ENCODE measurements at regions not wholly inside any gene's neighbourhood (a gene's known extent, or its start where the extent isn't known, plus 50 kb on each side); places are given as distances from the start of the nearest gene placed in this dataset.

GRCh38 chr15:70432924-70433495 is 330.3 kb downstream of the UACA start:
- Histone ChIP-seq H3K27me3 (ENCODE audit: control insufficient read depth, insufficient read depth, low read length) (no peaks in the 10 kb centered on the region), H3K4me3 (ENCODE audit: low read depth, low read length) (no peak overlapping the region), H3K27ac (ENCODE audit: low read depth, low read length) (no peak overlapping the region), H3K9ac (ENCODE audit: low read length) (no peak overlapping the region), H3K4me1 (ENCODE audit: control insufficient read depth, insufficient read depth, low read length) (peaks cover 21% of the 10 kb centered on the region), H3K9me3 (ENCODE audit: control insufficient read depth, insufficient read depth, low read depth, low read length) (peaks cover 18% of the 10 kb centered on the region; the same call in 1 of the 2 replicates), H3K36me3 (ENCODE audit: control insufficient read depth, insufficient read depth, low read length) (no peaks in the 10 kb centered on the region)

- Histone ChIP-seq H3K4me3 (ENCODE audit: low read depth, low read length) (no peak overlapping the region), H3K27ac (ENCODE audit: low read depth, low read length) (no peak overlapping the region), H3K27me3 (ENCODE audit: control insufficient read depth, insufficient read depth, low read length) (no peaks in the 10 kb centered on the region), H3K4me1 (ENCODE audit: control insufficient read depth, insufficient read depth, low read length) (peaks cover 23% of the 10 kb centered on the region), H3K9me3 (ENCODE audit: control insufficient read depth, insufficient read depth, low read depth, low read length) (peaks cover 19% of the 10 kb centered on the region; the same call in 1 of the 2 replicates), H3K9ac (ENCODE audit: low read length) (no peak overlapping the region), H3K36me3 (ENCODE audit: control insufficient read depth, insufficient read depth, low read length) (no peaks in the 10 kb centered on the region)
Observed at GRCh38 chr15:70431854-70432253, 331.5 kb downstream of the UACA start.

GRCh38 chr15:70430069-70430468 is 332.4 kb upstream of the TLE3 start:
- no peak overlapping the region for H3K4me3 ChIP-seq (ENCODE audit: low read depth, low read length)
- no peaks in the 10 kb centered on the region for H3K27me3 ChIP-seq (ENCODE audit: control insufficient read depth, insufficient read depth, low read length)
- H3K36me3 ChIP-seq (ENCODE audit: control insufficient read depth, insufficient read depth, low read length) = no peaks in the 10 kb centered on the region
- H3K9me3 ChIP-seq (ENCODE audit: control insufficient read depth, insufficient read depth, low read depth, low read length) = peaks cover 19% of the 10 kb centered on the region; the same call in 1 of the 2 replicates
- H3K9ac ChIP-seq (ENCODE audit: low read length) = no peak overlapping the region
- H3K4me1 ChIP-seq (ENCODE audit: control insufficient read depth, insufficient read depth, low read length) = peaks cover 19% of the 10 kb centered on the region
- H3K27ac ChIP-seq (ENCODE audit: low read depth, low read length) = no peak overlapping the region

DNA sequence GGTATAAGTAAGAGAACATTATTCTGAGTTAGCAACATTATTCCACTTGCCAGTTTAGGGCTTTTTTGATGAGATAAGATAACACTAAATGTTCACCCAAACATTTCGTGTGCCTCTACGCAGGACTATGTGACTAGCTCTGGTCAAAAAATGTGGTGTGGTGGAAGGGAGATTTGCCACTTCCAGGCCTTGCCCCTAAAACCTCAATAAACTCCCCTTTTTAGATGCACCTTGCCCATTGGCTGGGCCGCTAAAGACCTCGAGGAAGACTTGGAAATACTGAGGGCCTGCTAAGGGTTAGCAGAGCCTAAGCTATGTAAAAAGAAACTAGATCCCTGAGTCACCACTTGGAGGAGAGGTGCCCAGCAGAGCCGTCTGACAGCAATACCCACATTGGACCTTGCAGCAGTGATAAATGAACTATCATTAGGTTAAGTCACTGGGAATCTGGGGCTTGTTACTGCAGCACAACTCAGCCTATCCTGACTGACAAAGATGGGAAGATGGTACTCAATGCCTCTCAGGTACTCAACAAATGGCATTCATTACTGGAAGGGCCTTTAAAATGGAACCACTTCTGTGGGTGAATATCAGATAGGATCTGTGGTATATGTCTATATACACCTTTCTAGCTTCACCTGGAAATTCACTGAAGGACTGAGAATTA is 331.5 kb upstream of the TLE3 start:
- no peak overlapping the region for H3K4me3 ChIP-seq (ENCODE audit: low read depth, low read length)
- H3K9ac ChIP-seq (ENCODE audit: low read length) = no peak overlapping the region
- H3K27me3 ChIP-seq (ENCODE audit: control insufficient read depth, insufficient read depth, low read length) = no peaks in the 10 kb centered on the region
- no peaks in the 10 kb centered on the region for H3K36me3 ChIP-seq (ENCODE audit: control insufficient read depth, insufficient read depth, low read length)
- no peak overlapping the region for H3K27ac ChIP-seq (ENCODE audit: low read depth, low read length)
- H3K9me3 ChIP-seq (ENCODE audit: control insufficient read depth, insufficient read depth, low read depth, low read length) = peaks cover 19% of the 10 kb centered on the region; the same call in 1 of the 2 replicates
- peaks cover 10% of the 10 kb centered on the region for H3K4me1 ChIP-seq (ENCODE audit: control insufficient read depth, insufficient read depth, low read length)

DNA sequence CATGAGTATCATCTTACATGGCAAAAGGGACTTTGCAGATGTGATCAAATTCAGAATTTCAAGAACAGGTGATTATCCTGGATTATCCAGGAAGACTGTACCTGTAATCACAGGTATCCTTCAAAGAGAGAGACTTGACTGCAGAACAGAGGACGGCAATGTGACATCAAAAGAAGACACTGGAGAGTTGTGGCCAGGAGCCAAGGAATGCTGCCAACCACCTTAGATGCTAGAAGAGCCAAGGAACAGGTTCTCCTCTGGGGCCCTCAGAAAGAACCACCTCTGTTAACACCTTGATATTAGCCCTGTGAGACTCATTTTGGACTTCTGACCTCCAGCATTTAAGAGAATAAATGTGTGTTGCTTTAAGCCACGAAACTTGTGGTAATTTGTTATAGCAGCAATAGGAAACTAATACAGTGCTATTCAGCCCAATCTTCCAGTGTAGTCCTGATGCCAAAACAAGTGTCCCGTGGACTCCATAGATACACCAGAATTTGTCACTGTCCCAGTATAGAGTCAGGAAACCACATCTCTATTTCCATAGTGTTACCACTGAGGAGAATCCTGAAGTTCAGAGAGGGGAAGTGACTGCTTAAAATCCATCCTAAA is 330.6 kb upstream of the TLE3 start:
- no peak overlapping the region for H3K27ac ChIP-seq (ENCODE audit: low read depth, low read length)
- no peaks in the 10 kb centered on the region for H3K36me3 ChIP-seq (ENCODE audit: control insufficient read depth, insufficient read depth, low read length)
- no peaks in the 10 kb centered on the region for H3K27me3 ChIP-seq (ENCODE audit: control insufficient read depth, insufficient read depth, low read length)
- H3K9ac ChIP-seq (ENCODE audit: low read length) = no peak overlapping the region
- peaks cover 7% of the 10 kb centered on the region for H3K4me1 ChIP-seq (ENCODE audit: control insufficient read depth, insufficient read depth, low read length)
- peaks cover 19% of the 10 kb centered on the region; the same call in 1 of the 2 replicates for H3K9me3 ChIP-seq (ENCODE audit: control insufficient read depth, insufficient read depth, low read depth, low read length)
- no peak overlapping the region for H3K4me3 ChIP-seq (ENCODE audit: low read depth, low read length)

GRCh38 chr15:70427167-70428120 is 329.7 kb upstream of the TLE3 start:
- Histone ChIP-seq H3K9me3 (ENCODE audit: control insufficient read depth, insufficient read depth, low read depth, low read length) (peaks cover 19% of the 10 kb centered on the region; the same call in 1 of the 2 replicates), H3K4me1 (ENCODE audit: control insufficient read depth, insufficient read depth, low read length) (peaks cover 7% of the 10 kb centered on the region), H3K27me3 (ENCODE audit: control insufficient read depth, insufficient read depth, low read length) (no peaks in the 10 kb centered on the region), H3K9ac (ENCODE audit: low read length) (no peak overlapping the region), H3K27ac (ENCODE audit: low read depth, low read length) (no peak overlapping the region), H3K4me3 (ENCODE audit: low read depth, low read length) (no peak overlapping the region), H3K36me3 (ENCODE audit: control insufficient read depth, insufficient read depth, low read length) (no peaks in the 10 kb centered on the region)

- H3K27ac ChIP-seq (ENCODE audit: low read depth, low read length) = no peak overlapping the region
- no peak overlapping the region for H3K9ac ChIP-seq (ENCODE audit: low read length)
- no peaks in the 10 kb centered on the region for H3K36me3 ChIP-seq (ENCODE audit: control insufficient read depth, insufficient read depth, low read length)
- no peak overlapping the region for H3K4me3 ChIP-seq (ENCODE audit: low read depth, low read length)
- H3K4me1 ChIP-seq (ENCODE audit: control insufficient read depth, insufficient read depth, low read length) = peaks cover 7% of the 10 kb centered on the region
- no peaks in the 10 kb centered on the region for H3K27me3 ChIP-seq (ENCODE audit: control insufficient read depth, insufficient read depth, low read length)
- H3K9me3 ChIP-seq (ENCODE audit: control insufficient read depth, insufficient read depth, low read depth, low read length) = peaks cover 19% of the 10 kb centered on the region; the same call in 1 of the 2 replicates
Observed at GRCh38 chr15:70426096-70426821, 328.5 kb upstream of the TLE3 start.

DNA sequence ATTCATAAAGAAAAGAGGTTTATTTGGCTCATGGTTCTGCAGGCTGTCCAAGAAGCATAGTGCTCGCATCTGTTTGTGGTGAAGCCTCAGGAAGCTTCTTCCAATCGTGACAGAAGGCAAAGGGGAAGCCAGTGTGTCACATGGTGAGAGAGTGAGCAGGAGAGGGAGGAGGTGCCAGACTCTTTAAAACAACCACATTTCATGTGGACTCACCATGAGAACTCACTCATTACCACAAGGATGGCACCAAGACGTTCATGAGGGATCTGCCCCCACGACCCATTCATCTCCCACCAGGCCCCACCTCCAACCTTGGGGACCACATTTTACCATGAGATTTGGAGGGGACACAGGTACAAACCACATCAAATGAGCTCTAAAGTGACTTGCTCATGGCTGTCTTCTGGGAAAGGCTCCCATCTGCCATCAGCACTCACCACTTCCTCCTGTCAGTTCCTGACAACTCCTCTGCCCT is 327.3 kb upstream of the TLE3 start:
- Histone ChIP-seq H3K9ac (ENCODE audit: low read length) (no peak overlapping the region), H3K9me3 (ENCODE audit: control insufficient read depth, insufficient read depth, low read depth, low read length) (peaks cover 19% of the 10 kb centered on the region; the same call in 1 of the 2 replicates), H3K36me3 (ENCODE audit: control insufficient read depth, insufficient read depth, low read length) (no peaks in the 10 kb centered on the region), H3K27ac (ENCODE audit: low read depth, low read length) (no peak overlapping the region), H3K27me3 (ENCODE audit: control insufficient read depth, insufficient read depth, low read length) (no peaks in the 10 kb centered on the region), H3K4me3 (ENCODE audit: low read depth, low read length) (no peak overlapping the region), H3K4me1 (ENCODE audit: control insufficient read depth, insufficient read depth, low read length) (peaks cover 12% of the 10 kb centered on the region)

DNA sequence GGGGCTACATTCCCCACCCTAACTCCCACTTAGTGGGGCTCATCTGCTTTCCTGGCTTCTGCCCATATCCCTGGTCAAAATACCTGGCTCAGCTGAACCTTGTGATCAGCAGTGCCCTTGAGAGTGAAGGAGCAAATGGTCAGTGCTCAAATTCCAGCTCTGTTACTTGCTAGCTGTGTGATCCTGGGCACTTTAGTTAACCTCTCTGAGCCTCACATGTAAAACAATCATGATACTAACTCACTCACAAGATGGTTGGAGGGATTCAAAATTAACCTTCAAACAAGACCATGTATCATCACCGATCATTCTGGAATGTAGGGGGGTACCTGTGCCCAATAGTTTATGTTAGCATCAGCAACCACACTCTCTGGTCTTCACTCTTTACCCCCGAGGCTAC is 325.6 kb upstream of the TLE3 start:
- Histone ChIP-seq H3K4me1 (ENCODE audit: control insufficient read depth, insufficient read depth, low read length) (peaks cover 12% of the 10 kb centered on the region), H3K36me3 (ENCODE audit: control insufficient read depth, insufficient read depth, low read length) (no peaks in the 10 kb centered on the region), H3K4me3 (ENCODE audit: low read depth, low read length) (no peak overlapping the region), H3K27ac (ENCODE audit: low read depth, low read length) (no peak overlapping the region), H3K9ac (ENCODE audit: low read length) (no peak overlapping the region), H3K27me3 (ENCODE audit: control insufficient read depth, insufficient read depth, low read length) (no peaks in the 10 kb centered on the region; the same call in 1 of the 2 replicates), H3K9me3 (ENCODE audit: control insufficient read depth, insufficient read depth, low read depth, low read length) (peaks cover 4% of the 10 kb centered on the region; the same call in 1 of the 2 replicates)

DNA sequence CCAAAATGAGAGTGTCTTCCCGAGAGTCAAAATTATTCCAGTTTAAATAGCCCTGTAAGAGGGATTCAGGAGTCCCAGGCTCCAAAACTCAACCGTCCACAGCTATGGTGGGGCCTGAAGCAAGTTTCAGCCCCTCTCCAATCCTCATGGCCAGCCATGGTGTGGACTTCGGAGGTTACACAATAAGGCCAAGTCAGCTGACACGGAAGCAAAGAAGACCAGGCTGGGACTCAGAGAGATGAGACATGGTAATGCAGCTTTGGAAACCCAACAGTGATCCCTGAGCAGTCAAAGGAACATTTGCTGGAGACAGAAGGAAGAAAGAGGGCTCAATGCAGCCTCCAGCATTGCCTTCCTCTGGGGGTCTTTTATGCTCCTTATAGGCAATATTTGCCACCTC is 324.6 kb upstream of the TLE3 start:
- Histone ChIP-seq H3K27me3 (ENCODE audit: control insufficient read depth, insufficient read depth, low read length) (peaks cover 7% of the 10 kb centered on the region; the same call in 1 of the 2 replicates), H3K4me3 (ENCODE audit: low read depth, low read length) (no peak overlapping the region), H3K9me3 (ENCODE audit: control insufficient read depth, insufficient read depth, low read depth, low read length) (no peaks in the 10 kb centered on the region), H3K27ac (ENCODE audit: low read depth, low read length) (no peak overlapping the region), H3K9ac (ENCODE audit: low read length) (no peak overlapping the region), H3K36me3 (ENCODE audit: control insufficient read depth, insufficient read depth, low read length) (no peaks in the 10 kb centered on the region), H3K4me1 (ENCODE audit: control insufficient read depth, insufficient read depth, low read length) (peaks cover 7% of the 10 kb centered on the region)
